CD4-positive, CD25-positive, alpha-beta regulatory T cell (primary cell): ENCODE measurements at regions not wholly inside any gene's neighbourhood (a gene's known extent, or its start where the extent isn't known, plus 50 kb on each side); places are given as distances from the start of the nearest gene placed in this dataset.

Source experiments
- ATAC-seq, 2 donors: fragments of 150-1000 bp; cut with Tn5 transposase; one replicate each; pipeline ENCODE4 v1.10.0; 2021; ENCODE audit warnings: low read depth in 2 of 2, moderate number of reproducible peaks in 2 of 2, moderate library complexity in 1 of 2
- DNase-seq, 3 donors: peaks; one replicate each; pipeline versions ENCODE4 v3.0.0 to v3.0.0-alpha.2; 2012 to 2022; ENCODE audit warnings: mixed read lengths in 1 of 3
- H3K27ac ChIP-seq: one replicate; pipeline ENCODE4 v1.7.0; 2013; ENCODE audit warnings: mild to moderate bottlenecking, low read length; ENCODE audit not compliant: insufficient read depth, poor library complexity, severe bottlenecking
- H3K27me3 ChIP-seq: one replicate; pipeline ENCODE4 v1.7.0; 2013; ENCODE audit warnings: low read length; ENCODE audit not compliant: control insufficient read depth, insufficient read depth
- H3K36me3 ChIP-seq: one replicate; pipeline ENCODE4 v1.7.0; 2013; ENCODE audit warnings: mild to moderate bottlenecking, low read length, moderate library complexity; ENCODE audit not compliant: control insufficient read depth, insufficient read depth
- H3K4me1 ChIP-seq: 2 replicates; pipeline ENCODE4 v1.7.0; 2013; ENCODE audit warnings: mild to moderate bottlenecking, low read length; ENCODE audit not compliant: insufficient read depth, control insufficient read depth, poor library complexity, severe bottlenecking
- H3K4me3 ChIP-seq: one replicate; pipeline ENCODE4 v1.7.0; 2013; ENCODE audit warnings: low read depth, mild to moderate bottlenecking, low read length, moderate library complexity
- H3K9me3 ChIP-seq, 2 experiments: 1 replicate in 1 of 2; 2 replicates in 1 of 2; pipeline ENCODE4 v1.7.0; 2013; ENCODE audit warnings: low read length in 2 of 2, mild to moderate bottlenecking in 1 of 2, moderate library complexity in 1 of 2; ENCODE audit not compliant: control insufficient read depth in 2 of 2
- H3K27ac Mint-ChIP-seq, 3 donors: one replicate each; pipeline ENCODE4 v1.8.0; 2020 to 2022; ENCODE audit warnings: mild to moderate bottlenecking in 3 of 3, mixed read lengths in 3 of 3, moderate library complexity in 2 of 3
- H3K27me3 Mint-ChIP-seq: one replicate; pipeline ENCODE4 v1.8.0; 2022; ENCODE audit warnings: mild to moderate bottlenecking, mixed read lengths
- H3K36me3 Mint-ChIP-seq: one replicate; pipeline ENCODE4 v1.8.0; 2020; ENCODE audit warnings: mixed read lengths
- H3K4me1 Mint-ChIP-seq, 4 donors: one replicate each; pipeline ENCODE4 v1.8.0; 2020 to 2022; ENCODE audit warnings: mixed read lengths in 4 of 4, mild to moderate bottlenecking in 1 of 4
- H3K4me3 Mint-ChIP-seq, 4 donors: one replicate each; pipeline ENCODE4 v1.8.0; 2020 to 2022; ENCODE audit warnings: mild to moderate bottlenecking in 4 of 4, mixed read lengths in 4 of 4, moderate library complexity in 3 of 4
- H3K9me3 Mint-ChIP-seq, 7 donors: one replicate each; pipeline ENCODE4 v1.8.0; 2020 to 2022; ENCODE audit warnings: mixed read lengths in 7 of 7, mild to moderate bottlenecking in 3 of 7, moderate library complexity in 2 of 7

DNA sequence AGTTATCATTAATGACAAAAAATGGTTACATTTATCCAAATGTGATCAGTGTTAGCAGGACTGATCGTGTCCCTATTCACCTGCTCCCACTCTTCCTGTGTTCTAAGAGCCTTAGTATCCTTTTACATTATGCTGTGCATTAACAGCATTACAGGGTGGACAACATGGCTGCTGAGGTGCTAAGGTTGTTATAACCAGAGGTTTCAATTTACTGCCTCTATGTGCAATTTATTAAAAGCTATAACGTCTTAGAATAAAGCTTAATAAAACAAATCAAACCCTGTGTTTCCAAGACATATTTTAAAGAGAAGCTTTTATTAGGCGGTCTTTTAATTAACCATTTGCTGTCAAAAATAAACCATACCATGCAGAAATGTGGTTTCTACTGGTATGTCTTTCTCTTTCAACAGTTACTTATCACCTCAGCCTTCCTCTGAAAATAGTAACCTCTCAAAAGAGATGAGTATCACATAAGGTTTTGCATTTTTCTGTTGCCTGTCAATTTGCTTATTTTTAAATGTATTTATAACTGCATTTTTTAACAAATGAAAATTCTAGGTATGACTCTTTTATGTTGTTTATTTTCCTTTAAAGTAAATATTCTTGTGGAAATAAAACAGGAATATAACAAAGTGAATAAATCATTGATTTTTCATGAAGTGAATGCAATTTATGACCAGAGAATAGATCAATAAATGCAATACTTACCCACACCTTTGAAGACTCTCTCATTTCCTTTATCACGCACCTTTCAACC is 849.8 kb upstream of the SORCS1 start:
- Histone ChIP-seq H3K9me3 (peaks cover 4 to 9% of the 10 kb centered on the region in 2 experiments), H3K4me1 (no peaks in the 10 kb centered on the region), H3K27ac (no peak overlapping the region), H3K36me3 (no peaks in the 10 kb centered on the region), H3K4me3 (no peak overlapping the region), H3K27me3 (no peaks in the 10 kb centered on the region)
- no peak overlapping the region for H3K27ac Mint-ChIP-seq
- H3K4me1 Mint-ChIP-seq: no peaks in the 10 kb centered on the region
- ATAC-seq: no peak
- H3K4me3 Mint-ChIP-seq: no peak overlapping the region
- peaks cover 3 to 19% (median 7%) of the 10 kb centered on the region in 7 donors for H3K9me3 Mint-ChIP-seq
- no peaks in the 10 kb centered on the region for H3K36me3 Mint-ChIP-seq
- H3K27me3 Mint-ChIP-seq: no peaks in the 10 kb centered on the region
- DNase-seq: no peak

DNA sequence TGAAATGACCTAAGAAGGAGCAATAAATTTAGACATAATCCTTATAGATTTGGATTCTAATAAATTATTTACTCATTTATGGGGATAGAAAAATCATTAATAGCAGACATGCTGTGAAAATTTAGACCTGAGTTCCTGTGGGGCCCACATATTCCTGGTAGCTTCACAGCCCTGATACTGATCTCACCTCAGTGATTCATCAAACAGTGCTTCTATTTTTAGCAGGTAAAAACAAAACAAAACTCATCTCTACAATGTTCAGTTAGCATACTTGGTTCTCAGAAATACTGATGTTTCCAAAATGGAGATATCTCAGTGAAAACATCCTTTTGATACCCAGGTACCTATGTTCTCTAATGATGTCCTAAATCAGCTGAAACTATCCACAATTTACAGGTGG is 841.1 kb upstream of the SORCS1 start:
- no peak for ATAC-seq
- H3K27ac ChIP-seq: no peak overlapping the region
- Mint-ChIP-seq H3K4me1 (no peaks in the 10 kb centered on the region), H3K36me3 (peaks cover 4% of the 10 kb centered on the region), H3K9me3 (peaks cover 2 to 34% (median 5%) of the 10 kb centered on the region in 7 donors), H3K27me3 (no peaks in the 10 kb centered on the region), H3K4me3 (no peak overlapping the region), H3K27ac (no peak overlapping the region)
- H3K4me3 ChIP-seq: no peak overlapping the region
- no peaks in the 10 kb centered on the region for H3K27me3 ChIP-seq
- H3K36me3 ChIP-seq: no peaks in the 10 kb centered on the region
- no peak for DNase-seq
- no peaks in the 10 kb centered on the region for H3K4me1 ChIP-seq
- H3K9me3 ChIP-seq: peaks cover 0 to 2% of the 10 kb centered on the region in 2 experiments

DNA sequence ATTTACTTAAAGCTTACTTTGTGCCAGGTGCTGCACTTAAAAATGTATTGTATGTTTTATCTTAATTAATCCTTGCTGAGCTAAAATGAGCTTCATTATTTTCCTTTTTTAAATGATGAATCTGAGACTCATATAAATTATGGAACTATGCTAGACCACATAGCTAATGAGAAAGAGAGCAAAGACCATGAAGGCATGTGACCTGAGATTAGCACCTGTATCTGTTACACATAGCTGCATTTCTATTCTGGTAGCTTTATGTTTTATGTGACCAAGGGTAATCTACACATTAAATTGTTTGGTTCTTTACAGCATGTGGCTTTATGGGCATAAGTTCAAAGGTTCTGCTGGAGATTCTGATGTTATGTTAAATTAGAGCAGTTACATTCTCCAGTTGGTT is 839.1 kb upstream of the SORCS1 start:
- Mint-ChIP-seq H3K4me1 (no peaks in the 10 kb centered on the region), H3K9me3 (peaks cover 0 to 33% (median 7%) of the 10 kb centered on the region in 7 donors), H3K27ac (no peak overlapping the region), H3K4me3 (no peak overlapping the region), H3K36me3 (peaks cover 4% of the 10 kb centered on the region), H3K27me3 (no peaks in the 10 kb centered on the region)
- no peaks in the 10 kb centered on the region for H3K9me3 ChIP-seq
- no peak for DNase-seq
- no peak for ATAC-seq
- no peak overlapping the region for H3K27ac ChIP-seq
- no peaks in the 10 kb centered on the region for H3K27me3 ChIP-seq
- no peak overlapping the region for H3K4me3 ChIP-seq
- no peaks in the 10 kb centered on the region for H3K4me1 ChIP-seq
- no peaks in the 10 kb centered on the region for H3K36me3 ChIP-seq

DNA sequence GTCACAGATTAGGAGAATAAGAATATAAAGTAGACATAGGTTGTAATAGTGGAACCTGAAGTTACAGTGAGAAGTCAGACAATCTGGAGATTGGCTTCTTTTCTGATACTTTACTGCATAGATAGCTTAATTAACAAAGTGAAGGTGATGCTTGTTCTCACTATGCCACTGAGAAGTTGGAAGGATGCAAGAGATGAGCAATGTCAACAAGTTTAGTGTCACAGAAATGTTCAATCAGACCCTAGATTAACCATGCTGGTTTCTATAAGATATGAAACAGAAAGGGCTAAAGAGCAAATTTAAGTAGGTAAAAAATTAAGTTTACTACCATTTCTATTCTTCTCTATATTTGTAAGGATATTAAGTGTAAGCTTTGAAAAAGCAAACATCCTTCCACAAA is 838.6 kb upstream of the SORCS1 start:
- Histone ChIP-seq H3K36me3 (no peaks in the 10 kb centered on the region), H3K27me3 (no peaks in the 10 kb centered on the region), H3K4me1 (no peaks in the 10 kb centered on the region), H3K9me3 (no peaks in the 10 kb centered on the region), H3K27ac (no peak overlapping the region), H3K4me3 (no peak overlapping the region)
- H3K36me3 Mint-ChIP-seq: peaks cover 4% of the 10 kb centered on the region
- peaks cover 0 to 28% (median 5%) of the 10 kb centered on the region in 7 donors for H3K9me3 Mint-ChIP-seq
- H3K27me3 Mint-ChIP-seq: no peaks in the 10 kb centered on the region
- no peaks in the 10 kb centered on the region for H3K4me1 Mint-ChIP-seq
- H3K4me3 Mint-ChIP-seq: no peak overlapping the region
- DNase-seq (no peak), ATAC-seq (no peak)
- no peak overlapping the region for H3K27ac Mint-ChIP-seq

DNA sequence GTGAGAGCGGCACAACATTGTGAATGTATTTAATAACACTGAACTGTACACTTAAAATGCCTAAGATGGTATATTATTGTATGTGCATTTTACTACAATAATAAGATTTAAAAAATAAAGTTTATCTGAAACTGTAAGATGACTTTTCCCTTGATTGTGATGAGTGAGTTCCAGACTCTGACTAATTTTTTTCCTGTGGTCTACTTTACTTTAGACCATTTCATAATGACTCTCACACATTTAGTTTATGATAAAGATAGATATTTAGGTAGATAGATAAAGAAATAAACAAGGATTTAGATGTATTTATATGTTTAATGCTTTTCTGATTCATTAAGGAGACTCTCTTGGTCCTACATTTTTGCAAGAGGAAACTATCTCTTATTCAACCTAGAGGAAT is 835.9 kb upstream of the SORCS1 start:
- no peak for DNase-seq
- Histone ChIP-seq H3K27ac (no peak overlapping the region), H3K4me1 (no peaks in the 10 kb centered on the region), H3K4me3 (no peak overlapping the region), H3K36me3 (no peaks in the 10 kb centered on the region), H3K27me3 (no peaks in the 10 kb centered on the region), H3K9me3 (no peaks in the 10 kb centered on the region)
- ATAC-seq: no peak
- Mint-ChIP-seq H3K27ac (no peak overlapping the region), H3K36me3 (no peaks in the 10 kb centered on the region), H3K27me3 (no peaks in the 10 kb centered on the region), H3K9me3 (peaks cover 0 to 15% (median 4%) of the 10 kb centered on the region in 7 donors), H3K4me3 (no peak overlapping the region), H3K4me1 (no peaks in the 10 kb centered on the region)

DNA sequence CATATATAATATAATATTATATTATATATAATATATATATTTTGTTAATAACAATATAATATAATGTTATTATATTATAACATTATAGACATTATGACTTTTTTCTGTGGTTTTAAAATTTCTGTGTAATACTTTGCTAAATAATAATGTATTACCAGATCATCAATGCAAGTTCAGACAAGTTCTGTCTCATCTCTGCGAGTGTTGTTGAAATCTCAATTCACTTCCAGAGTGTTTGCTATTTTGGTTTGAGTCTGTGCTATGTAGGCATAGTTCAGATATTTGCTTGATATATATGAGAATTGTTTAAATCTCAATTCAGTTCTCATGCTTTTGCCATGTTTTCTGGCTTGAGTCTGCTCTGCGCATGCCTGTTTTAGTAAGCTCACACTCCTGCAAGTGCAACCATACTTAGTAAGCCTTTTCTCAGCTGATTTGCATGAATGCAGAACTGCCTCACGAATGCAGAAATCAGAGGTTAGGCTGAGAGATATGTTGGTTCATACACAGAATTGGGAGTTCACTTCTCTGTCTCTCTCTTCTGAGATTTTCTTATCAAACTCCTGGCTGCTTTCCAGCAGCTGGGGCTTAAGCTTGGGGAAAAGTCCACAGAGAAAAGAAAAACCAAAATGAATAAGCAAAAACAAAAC is 830.2 kb upstream of the SORCS1 start:
- Histone ChIP-seq H3K9me3 (no peaks in the 10 kb centered on the region), H3K4me1 (no peaks in the 10 kb centered on the region), H3K27me3 (no peaks in the 10 kb centered on the region), H3K36me3 (no peaks in the 10 kb centered on the region), H3K27ac (no peak overlapping the region), H3K4me3 (no peak overlapping the region)
- Mint-ChIP-seq H3K36me3 (no peaks in the 10 kb centered on the region), H3K9me3 (peaks cover 0 to 8% (median 5%) of the 10 kb centered on the region in 7 donors), H3K4me1 (no peaks in the 10 kb centered on the region), H3K27ac (no peak overlapping the region), H3K4me3 (no peak overlapping the region), H3K27me3 (no peaks in the 10 kb centered on the region)
- DNase-seq (no peak), ATAC-seq (no peak)

DNA sequence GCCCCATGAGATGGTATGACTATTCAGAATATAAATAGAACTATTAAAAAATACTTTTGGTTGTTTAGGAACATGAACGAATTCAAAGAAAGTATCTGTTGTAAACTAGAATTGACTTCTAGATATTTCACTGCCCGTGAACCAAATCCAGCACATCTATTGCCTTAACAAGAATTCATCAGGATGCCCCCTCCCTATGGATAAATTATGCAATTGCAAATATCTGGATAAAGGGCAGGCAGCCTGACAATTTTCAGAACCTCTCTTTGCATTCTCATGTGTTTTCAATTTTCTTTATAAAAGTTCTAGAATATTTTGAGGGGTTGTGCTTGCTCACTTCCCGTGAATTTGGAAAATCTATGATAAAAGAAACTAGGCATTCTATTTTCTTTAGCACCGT is 822.1 kb upstream of the SORCS1 start:
- H3K27ac ChIP-seq: no peak overlapping the region
- Mint-ChIP-seq H3K27ac (no peak overlapping the region), H3K4me1 (no peaks in the 10 kb centered on the region), H3K27me3 (no peaks in the 10 kb centered on the region), H3K36me3 (no peaks in the 10 kb centered on the region), H3K9me3 (peaks cover 4 to 21% (median 8%) of the 10 kb centered on the region in 7 donors), H3K4me3 (no peak overlapping the region)
- no peak for DNase-seq
- H3K36me3 ChIP-seq: no peaks in the 10 kb centered on the region
- no peaks in the 10 kb centered on the region for H3K27me3 ChIP-seq
- peaks cover 0 to 3% of the 10 kb centered on the region in 2 experiments for H3K9me3 ChIP-seq
- H3K4me3 ChIP-seq: no peak overlapping the region
- no peaks in the 10 kb centered on the region for H3K4me1 ChIP-seq
- no peak for ATAC-seq

DNA sequence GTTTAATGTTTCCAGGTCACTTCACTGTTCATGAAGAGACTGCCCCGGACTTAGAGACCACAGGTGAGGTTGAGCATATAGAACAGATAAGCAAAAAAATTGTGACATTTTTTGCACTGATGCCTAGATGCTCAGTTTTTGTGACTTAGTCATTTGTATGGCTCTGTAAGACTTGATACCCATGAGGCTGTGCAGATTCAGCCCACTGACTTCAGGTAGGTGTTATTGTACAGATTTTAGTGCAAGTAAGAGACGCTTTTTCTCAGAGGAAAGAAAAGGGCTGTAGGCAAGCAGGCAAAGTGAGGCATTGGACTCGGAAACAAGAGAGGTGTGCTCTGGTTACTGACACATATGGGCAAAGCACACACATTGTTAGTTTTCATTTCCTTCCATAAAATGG is 820.1 kb upstream of the SORCS1 start:
- no peak for DNase-seq
- H3K27me3 Mint-ChIP-seq: no peaks in the 10 kb centered on the region
- no peak overlapping the region for H3K27ac Mint-ChIP-seq

More for the DNA sequence above, 820.1 kb upstream of the SORCS1 start:
- Mint-ChIP-seq H3K4me1 (no peaks in the 10 kb centered on the region), H3K36me3 (no peaks in the 10 kb centered on the region), H3K4me3 (no peak overlapping the region), H3K9me3 (peaks cover 3 to 18% (median 5%) of the 10 kb centered on the region in 7 donors)
- no peak for ATAC-seq
- Histone ChIP-seq H3K9me3 (peaks cover 0 to 3% of the 10 kb centered on the region in 2 experiments), H3K4me3 (no peak overlapping the region), H3K4me1 (no peaks in the 10 kb centered on the region), H3K27me3 (no peaks in the 10 kb centered on the region), H3K36me3 (no peaks in the 10 kb centered on the region), H3K27ac (no peak overlapping the region)
